ENCODE measurements at regions not wholly inside any gene's neighbourhood (a gene's known extent, or its start where the extent isn't known, plus 50 kb on each side); places are given as distances from the start of the nearest gene placed in this dataset.
"Not testable (repeated sequence)": the region's sequence is repeated elsewhere in the genome, so short reads cannot be mapped to it uniquely, and the experiment has no call there.

DNA sequence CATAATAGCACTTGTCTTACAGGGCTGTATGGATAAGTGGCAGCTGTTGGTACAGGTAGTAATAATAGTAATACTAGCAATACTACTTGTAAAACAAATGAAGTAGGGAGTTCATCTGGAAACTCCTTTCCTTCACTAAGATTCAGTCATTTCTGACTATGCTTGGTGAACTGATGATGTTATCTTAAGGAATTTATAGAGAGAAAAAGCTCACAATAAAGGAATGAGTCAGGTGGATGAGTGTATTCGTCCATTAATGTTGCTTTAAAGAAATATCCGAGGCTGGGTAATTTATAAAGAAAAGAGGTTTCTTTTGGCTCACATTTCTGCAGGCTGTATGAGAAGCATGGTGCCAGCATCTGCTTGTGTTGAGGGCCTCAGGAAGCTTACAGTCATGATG lies 477.3 kb downstream of the KLF12 start:
- CTCF ChIA-PET: no interaction called here
- H3K27ac Mint-ChIP-seq: no peak overlapping the region
- H3K27me3 Mint-ChIP-seq: no peaks in the 10 kb centered on the region
- no peak overlapping the region for H3K4me3 Mint-ChIP-seq
- TF ChIP-seq, protein P1, sequence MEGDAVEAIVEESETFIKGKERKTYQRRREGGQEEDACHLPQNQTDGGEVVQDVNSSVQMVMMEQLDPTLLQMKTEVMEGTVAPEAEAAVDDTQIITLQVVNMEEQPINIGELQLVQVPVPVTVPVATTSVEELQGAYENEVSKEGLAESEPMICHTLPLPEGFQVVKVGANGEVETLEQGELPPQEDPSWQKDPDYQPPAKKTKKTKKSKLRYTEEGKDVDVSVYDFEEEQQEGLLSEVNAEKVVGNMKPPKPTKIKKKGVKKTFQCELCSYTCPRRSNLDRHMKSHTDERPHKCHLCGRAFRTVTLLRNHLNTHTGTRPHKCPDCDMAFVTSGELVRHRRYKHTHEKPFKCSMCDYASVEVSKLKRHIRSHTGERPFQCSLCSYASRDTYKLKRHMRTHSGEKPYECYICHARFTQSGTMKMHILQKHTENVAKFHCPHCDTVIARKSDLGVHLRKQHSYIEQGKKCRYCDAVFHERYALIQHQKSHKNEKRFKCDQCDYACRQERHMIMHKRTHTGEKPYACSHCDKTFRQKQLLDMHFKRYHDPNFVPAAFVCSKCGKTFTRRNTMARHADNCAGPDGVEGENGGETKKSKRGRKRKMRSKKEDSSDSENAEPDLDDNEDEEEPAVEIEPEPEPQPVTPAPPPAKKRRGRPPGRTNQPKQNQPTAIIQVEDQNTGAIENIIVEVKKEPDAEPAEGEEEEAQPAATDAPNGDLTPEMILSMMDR (IDR thresholded peaks at IDR 0.05): no peak
- no peaks in the 10 kb centered on the region for H3K36me3 ChIP-seq (ENCODE audit: insufficient read depth, low read length)
- no peak for ATAC-seq (ENCODE audit: poor library complexity)
- H3K27me3 ChIP-seq (ENCODE audit: control insufficient read depth in 1 of 2, insufficient read depth in 2 of 2, low read length in 2 of 2): no peaks in the 10 kb centered on the region
- H3K4me1 Mint-ChIP-seq (ENCODE audit: low read depth): no peaks in the 10 kb centered on the region
- no peaks in the 10 kb centered on the region for H3K9me3 Mint-ChIP-seq
- POLR2A ChIA-PET: no interaction called here
- no peaks in the 10 kb centered on the region for H3K36me3 Mint-ChIP-seq (ENCODE audit: low read depth)
- no peak overlapping the region for H3K27ac ChIP-seq (ENCODE audit: low read depth in 1 of 2, low read length in 2 of 2)
- H3K9me3 ChIP-seq (ENCODE audit: control insufficient read depth in 1 of 2, insufficient read depth in 1 of 2, low read length in 2 of 2): peaks cover 0 to 6% of the 10 kb centered on the region in 2 experiments
- H3K4me3 ChIP-seq (ENCODE audit: low read length): no peak overlapping the region
- H3K4me1 ChIP-seq (ENCODE audit: insufficient read depth, low read length): no peaks in the 10 kb centered on the region
- DNase-seq: no peak
- intact Hi-C loops (cut with DNase I, micrococcal nuclease): no loop called here

DNA sequence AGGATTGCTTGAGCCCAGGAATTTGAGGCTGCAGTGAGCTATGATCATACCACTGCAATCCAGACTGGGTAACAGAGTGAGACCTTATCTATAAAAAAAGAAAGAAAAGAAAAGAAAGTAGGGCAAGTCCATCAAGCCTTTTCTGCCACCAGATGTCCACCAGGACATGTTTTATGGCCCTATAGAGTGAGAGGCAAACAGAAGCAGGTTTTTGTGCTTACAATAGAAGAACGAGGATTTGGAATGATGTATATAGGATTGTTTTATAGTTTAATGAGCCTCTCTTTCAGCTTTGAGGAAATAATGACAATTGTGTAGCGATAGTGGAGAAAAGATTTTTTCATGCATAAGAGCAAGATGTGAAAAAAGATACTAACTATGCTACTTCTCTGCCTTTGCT lies 480.5 kb downstream of the KLF12 start:
- POLR2A ChIA-PET: no interaction called here
- intact Hi-C loops (cut with DNase I, micrococcal nuclease): no loop called here
- H3K4me3 Mint-ChIP-seq: no peak overlapping the region
- no peaks in the 10 kb centered on the region for H3K27me3 ChIP-seq (ENCODE audit: control insufficient read depth in 1 of 2, insufficient read depth in 2 of 2, low read length in 2 of 2)
- H3K27me3 Mint-ChIP-seq: no peaks in the 10 kb centered on the region
- no peaks in the 10 kb centered on the region for H3K4me1 ChIP-seq (ENCODE audit: insufficient read depth, low read length)
- ATAC-seq (ENCODE audit: poor library complexity): no peak
- DNase-seq: no peak
- TF ChIP-seq, protein P1 (IDR thresholded peaks at IDR 0.05): no peak
- H3K36me3 ChIP-seq (ENCODE audit: insufficient read depth, low read length): no peaks in the 10 kb centered on the region
- H3K27ac Mint-ChIP-seq: no peak overlapping the region
- H3K27ac ChIP-seq (ENCODE audit: low read depth in 1 of 2, low read length in 2 of 2): no peak overlapping the region
- H3K36me3 Mint-ChIP-seq (ENCODE audit: low read depth): no peaks in the 10 kb centered on the region
- no peaks in the 10 kb centered on the region for H3K4me1 Mint-ChIP-seq (ENCODE audit: low read depth)
- peaks cover 0 to 3% of the 10 kb centered on the region in 2 experiments for H3K9me3 ChIP-seq (ENCODE audit: control insufficient read depth in 1 of 2, insufficient read depth in 1 of 2, low read length in 2 of 2)
- CTCF ChIA-PET: interaction anchor here (0.6 kb wide), 1 partner anchor 36 kb away, joined by 3 read pairs; no protein-coding TSS in a partner anchor
- H3K9me3 Mint-ChIP-seq: peaks cover 3% of the 10 kb centered on the region
- H3K4me3 ChIP-seq (ENCODE audit: low read length): no peak overlapping the region

DNA sequence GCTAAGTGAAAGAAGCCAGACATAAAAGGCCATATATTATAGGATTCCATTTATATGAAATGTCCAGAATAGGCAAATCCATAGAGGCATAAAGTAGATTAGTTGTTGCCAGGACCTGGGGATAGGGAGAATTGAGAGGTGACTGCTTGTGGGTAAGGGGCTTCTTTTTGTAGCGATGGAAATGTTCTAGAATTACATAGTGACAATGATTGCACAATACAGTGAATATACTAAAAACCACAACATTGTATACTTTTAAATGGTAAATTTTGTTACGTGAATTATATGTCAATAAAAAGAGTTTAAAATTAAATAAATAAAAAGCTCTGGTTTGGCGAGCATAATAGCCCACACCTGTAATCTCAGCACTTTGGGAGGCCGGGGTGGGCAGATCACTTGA lies 486.8 kb downstream of the KLF12 start:
- TF ChIP-seq, protein P1 (IDR thresholded peaks at IDR 0.05): no peak
- no peaks in the 10 kb centered on the region for H3K27me3 ChIP-seq (ENCODE audit: control insufficient read depth in 1 of 2, insufficient read depth in 2 of 2, low read length in 2 of 2)
- Mint-ChIP-seq H3K27me3 (no peaks in the 10 kb centered on the region), H3K4me1 (ENCODE audit: low read depth) (no peaks in the 10 kb centered on the region), H3K9me3 (peaks cover 7% of the 10 kb centered on the region), H3K27ac (no peak overlapping the region), H3K4me3 (no peak overlapping the region), H3K36me3 (ENCODE audit: low read depth) (no peaks in the 10 kb centered on the region)
- H3K36me3 ChIP-seq (ENCODE audit: insufficient read depth, low read length): no peaks in the 10 kb centered on the region
- DNase-seq: no peak
- H3K4me1 ChIP-seq (ENCODE audit: insufficient read depth, low read length): no peaks in the 10 kb centered on the region
- H3K9me3 ChIP-seq (ENCODE audit: control insufficient read depth in 1 of 2, insufficient read depth in 1 of 2, low read length in 2 of 2): peaks cover 3 to 8% of the 10 kb centered on the region in 2 experiments
- intact Hi-C loops (cut with DNase I, micrococcal nuclease): no loop called here
- no peak for ATAC-seq (ENCODE audit: poor library complexity)
- H3K27ac ChIP-seq (ENCODE audit: low read depth in 1 of 2, low read length in 2 of 2): no peak overlapping the region
- POLR2A ChIA-PET: no interaction called here
- no peak overlapping the region for H3K4me3 ChIP-seq (ENCODE audit: low read length)
- CTCF ChIA-PET: no interaction called here

DNA sequence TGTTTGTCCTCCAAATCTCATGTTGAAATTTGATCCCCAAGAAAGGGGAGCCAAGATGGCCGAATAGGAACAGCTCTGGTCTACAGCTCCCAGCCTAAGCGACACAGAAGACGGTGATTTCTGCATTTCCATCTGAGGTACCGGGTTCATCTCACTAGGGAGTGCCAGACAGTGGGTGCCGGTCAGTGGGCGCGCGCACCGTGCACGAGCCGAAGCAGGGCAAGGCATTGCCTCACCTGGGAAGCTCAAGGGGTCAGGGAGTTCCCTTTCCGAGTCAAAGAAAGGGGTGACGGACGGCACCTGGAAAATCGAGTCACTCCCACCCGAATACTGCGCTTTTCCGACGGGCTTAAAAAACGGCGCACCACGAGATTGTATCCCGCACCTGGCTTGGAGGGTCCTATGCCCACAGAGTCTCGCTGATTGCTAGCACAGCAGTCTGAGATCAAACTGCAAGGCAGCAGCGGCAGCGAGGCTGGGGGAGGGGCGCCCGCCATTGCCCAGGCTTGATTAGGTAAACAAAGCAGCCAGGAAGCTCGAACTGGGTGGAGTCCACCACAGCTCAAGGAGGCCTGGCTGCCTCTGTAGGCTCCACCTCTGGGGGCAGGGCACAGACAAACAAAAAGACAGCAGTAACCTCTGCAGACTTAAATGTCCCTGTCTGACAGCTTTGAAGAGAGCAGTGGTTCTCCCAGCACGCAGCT lies 493.6 kb downstream of the KLF12 start:
- H3K27me3 ChIP-seq (ENCODE audit: control insufficient read depth in 1 of 2, insufficient read depth in 2 of 2, low read length in 2 of 2); H3K4me3 ChIP-seq (ENCODE audit: low read length); H3K4me3 Mint-ChIP-seq; H3K9me3 Mint-ChIP-seq; POLR2A ChIA-PET; H3K9me3 ChIP-seq (ENCODE audit: control insufficient read depth in 1 of 2, insufficient read depth in 1 of 2, low read length in 2 of 2); H3K27ac ChIP-seq (ENCODE audit: low read depth in 1 of 2, low read length in 2 of 2); CTCF ChIA-PET; H3K27ac Mint-ChIP-seq; H3K4me1 ChIP-seq (ENCODE audit: insufficient read depth, low read length); H3K27me3 Mint-ChIP-seq; H3K36me3 Mint-ChIP-seq (ENCODE audit: low read depth); H3K4me1 Mint-ChIP-seq (ENCODE audit: low read depth); intact Hi-C loops (cut with DNase I, micrococcal nuclease); ATAC-seq (ENCODE audit: poor library complexity); H3K36me3 ChIP-seq (ENCODE audit: insufficient read depth, low read length): not testable (repeated sequence)
- DNase-seq: peak in 1 of 14 experiments; percentile 25
